CD4-positive, alpha-beta T cell (primary cell): ENCODE measurements at regions not wholly inside any gene's neighbourhood (a gene's known extent, or its start where the extent isn't known, plus 50 kb on each side); places are given as distances from the start of the nearest gene placed in this dataset.

Experiments used
- ATAC-seq: fragments of 200-7000 bp; cut with Tn5 transposase; one replicate; pipeline ENCODE4 v1.10.0; 2022; ENCODE audit warnings: mild to moderate bottlenecking; ENCODE audit not compliant: poor library complexity
- CTCF ChIA-PET: fragments of 350-600 bp; sonication (Branson Sonifier 250); formaldehyde crosslinking; loops from one replicate; lab custom pipeline; 2021; ENCODE audit warnings: antibody characterized with exemption, inconsistent platforms; lab: Charles Lee
- POLR2A ChIA-PET: fragments of 350-600 bp; sonication (Branson Sonifier 250); formaldehyde crosslinking; loops from one replicate; lab custom pipeline; 2021; ENCODE audit warnings: antibody characterized with exemption, inconsistent platforms; lab: Charles Lee
- DNase-seq, 14 experiments: peaks; one replicate each; pipeline ENCODE4 v3.0.0-alpha.2; 2013 to 2020; ENCODE audit warnings: mixed read lengths in 2 of 14
- H3K27ac ChIP-seq, 2 donors: one replicate each; pipeline versions ENCODE4 v1.5.1 to v1.7.0; 2013; ENCODE audit warnings: low read length in 2 of 2, low read depth in 1 of 2, mild to moderate bottlenecking in 1 of 2
- H3K27me3 ChIP-seq, 2 experiments: 1 replicate in 1 of 2; 2 replicates in 1 of 2; pipeline versions ENCODE4 v1.6.1 to v1.7.0; 2013; ENCODE audit warnings: low read length in 2 of 2, control low read depth in 1 of 2, mild to moderate bottlenecking in 1 of 2, moderate library complexity in 1 of 2; ENCODE audit not compliant: insufficient read depth in 2 of 2, control insufficient read depth in 1 of 2
- H3K36me3 ChIP-seq: one replicate; pipeline ENCODE4 v1.6.1; 2013; ENCODE audit warnings: low read length, control low read depth; ENCODE audit not compliant: insufficient read depth
- H3K4me1 ChIP-seq: one replicate; pipeline ENCODE4 v1.6.1; 2013; ENCODE audit warnings: low read length, control low read depth; ENCODE audit not compliant: insufficient read depth
- H3K4me3 ChIP-seq: one replicate; pipeline ENCODE4 v1.5.1; 2013; ENCODE audit warnings: mild to moderate bottlenecking, low read length, moderate library complexity
- H3K9me3 ChIP-seq, 2 experiments: 1 replicate in 1 of 2; 2 replicates in 1 of 2; pipeline versions ENCODE4 v1.6.1 to v1.7.0; 2013; ENCODE audit warnings: low read length in 2 of 2, mild to moderate bottlenecking in 2 of 2, control low read depth in 1 of 2, moderate library complexity in 1 of 2; ENCODE audit not compliant: control insufficient read depth in 1 of 2, insufficient read depth in 1 of 2
- H3K27ac Mint-ChIP-seq: one replicate; pipeline ENCODE4 v1.8.0; 2020; ENCODE audit warnings: mixed read lengths
- H3K27me3 Mint-ChIP-seq: one replicate; pipeline ENCODE4 v1.8.0; 2021; ENCODE audit warnings: mixed read lengths
- H3K36me3 Mint-ChIP-seq: one replicate; pipeline ENCODE4 v1.8.0; 2021; ENCODE audit warnings: low read depth, mixed read lengths
- H3K4me1 Mint-ChIP-seq: one replicate; pipeline ENCODE4 v1.8.0; 2021; ENCODE audit warnings: low read depth, mixed read lengths
- H3K4me3 Mint-ChIP-seq: one replicate; pipeline ENCODE4 v1.8.0; 2020; ENCODE audit warnings: mild to moderate bottlenecking, mixed read lengths
- H3K9me3 Mint-ChIP-seq: one replicate; pipeline ENCODE4 v1.8.0; 2020; ENCODE audit warnings: mixed read lengths
- intact Hi-C, 2 experiments: fragments of 100-400 bp; cut with DNase I in 1 of 2; cut with micrococcal nuclease in 1 of 2; formaldehyde crosslinking; loops; one replicate each; pipeline versions ENCODE4 v1.15.1 to v1.9.0; 2023 to 2025; cut with DNase I, micrococcal nuclease
- TF ChIP-seq, protein P1 (sequence below): fragments of 200-600 bp; IDR thresholded peaks from one replicate; pipeline ENCODE4 v1.8.0; 2022; ENCODE audit warnings: antibody characterized with exemption, mild to moderate bottlenecking

DNA sequence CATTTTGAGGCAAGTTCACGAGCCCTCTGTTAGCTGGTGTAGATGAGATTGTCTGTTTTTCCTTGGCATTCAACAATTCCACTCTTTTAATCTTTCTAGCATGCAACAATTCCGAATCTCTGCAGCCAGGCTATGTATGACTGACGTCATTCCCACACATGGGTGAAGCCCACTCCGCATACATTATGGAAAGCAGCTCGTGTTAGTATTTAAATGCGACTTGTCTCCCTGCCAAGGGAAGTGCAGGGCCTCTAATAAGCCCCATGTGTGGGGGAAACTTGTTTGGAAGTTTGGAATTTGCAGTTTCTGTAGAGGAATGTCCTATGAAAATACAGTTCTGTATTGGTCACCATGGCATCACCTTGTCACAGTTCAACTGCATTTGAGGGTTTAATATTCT, 146.0 kb upstream of the FBXL7 start:
- POLR2A ChIA-PET: no interaction called here
- Mint-ChIP-seq H3K27ac (no peak overlapping the region), H3K4me3 (no peak overlapping the region), H3K27me3 (no peaks in the 10 kb centered on the region), H3K36me3 (no peaks in the 10 kb centered on the region), H3K9me3 (peaks cover 4% of the 10 kb centered on the region), H3K4me1 (no peaks in the 10 kb centered on the region)
- H3K9me3 ChIP-seq: peaks cover 0 to 6% of the 10 kb centered on the region in 2 experiments
- no peak for DNase-seq
- H3K4me1 ChIP-seq: no peaks in the 10 kb centered on the region
- no peaks in the 10 kb centered on the region for H3K36me3 ChIP-seq
- intact Hi-C loops: no loop called here
- H3K4me3 ChIP-seq: no peak overlapping the region
- ATAC-seq: no peak
- CTCF ChIA-PET: no interaction called here
- TF ChIP-seq, protein P1, sequence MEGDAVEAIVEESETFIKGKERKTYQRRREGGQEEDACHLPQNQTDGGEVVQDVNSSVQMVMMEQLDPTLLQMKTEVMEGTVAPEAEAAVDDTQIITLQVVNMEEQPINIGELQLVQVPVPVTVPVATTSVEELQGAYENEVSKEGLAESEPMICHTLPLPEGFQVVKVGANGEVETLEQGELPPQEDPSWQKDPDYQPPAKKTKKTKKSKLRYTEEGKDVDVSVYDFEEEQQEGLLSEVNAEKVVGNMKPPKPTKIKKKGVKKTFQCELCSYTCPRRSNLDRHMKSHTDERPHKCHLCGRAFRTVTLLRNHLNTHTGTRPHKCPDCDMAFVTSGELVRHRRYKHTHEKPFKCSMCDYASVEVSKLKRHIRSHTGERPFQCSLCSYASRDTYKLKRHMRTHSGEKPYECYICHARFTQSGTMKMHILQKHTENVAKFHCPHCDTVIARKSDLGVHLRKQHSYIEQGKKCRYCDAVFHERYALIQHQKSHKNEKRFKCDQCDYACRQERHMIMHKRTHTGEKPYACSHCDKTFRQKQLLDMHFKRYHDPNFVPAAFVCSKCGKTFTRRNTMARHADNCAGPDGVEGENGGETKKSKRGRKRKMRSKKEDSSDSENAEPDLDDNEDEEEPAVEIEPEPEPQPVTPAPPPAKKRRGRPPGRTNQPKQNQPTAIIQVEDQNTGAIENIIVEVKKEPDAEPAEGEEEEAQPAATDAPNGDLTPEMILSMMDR: no peak
- no peak overlapping the region for H3K27ac ChIP-seq
- H3K27me3 ChIP-seq: no peaks in the 10 kb centered on the region

DNA sequence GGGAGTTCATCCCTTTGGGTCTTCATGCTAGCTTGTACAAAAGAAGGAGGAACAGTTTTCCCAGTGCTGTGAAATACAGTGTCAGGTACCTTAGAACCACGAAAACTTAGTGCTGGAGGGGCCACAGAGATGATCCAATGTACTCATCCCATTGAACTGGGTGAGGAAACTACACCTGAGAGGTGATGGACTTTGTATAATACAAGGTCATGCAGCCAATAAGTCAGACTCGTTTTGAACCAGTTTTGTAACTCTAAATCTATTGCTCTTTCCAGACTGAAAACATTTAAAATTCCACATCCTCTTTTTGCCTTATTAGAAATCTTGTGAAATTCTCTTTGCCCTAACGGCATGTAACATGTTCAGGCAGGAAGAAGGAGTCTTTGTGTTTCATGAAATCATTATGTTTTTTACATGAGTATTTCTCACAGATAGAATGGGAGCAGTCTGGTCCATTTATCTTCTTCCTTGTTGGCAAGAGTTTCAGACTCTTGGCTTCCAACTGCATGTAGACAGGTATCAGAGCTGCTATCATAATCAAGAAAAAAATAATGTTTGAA, 146.8 kb upstream of the FBXL7 start:
- no peaks in the 10 kb centered on the region for H3K4me1 ChIP-seq
- Mint-ChIP-seq H3K27me3 (no peaks in the 10 kb centered on the region), H3K9me3 (peaks cover 2% of the 10 kb centered on the region), H3K36me3 (no peaks in the 10 kb centered on the region), H3K4me3 (no peak overlapping the region), H3K27ac (no peak overlapping the region), H3K4me1 (no peaks in the 10 kb centered on the region)
- H3K36me3 ChIP-seq: no peaks in the 10 kb centered on the region
- intact Hi-C loops: no loop called here
- H3K27ac ChIP-seq: no peak overlapping the region
- H3K9me3 ChIP-seq: peaks cover 0 to 6% of the 10 kb centered on the region in 2 experiments
- ChIA-PET POLR2A (no interaction called here), CTCF (no interaction called here)
- ATAC-seq: no peak
- no peak overlapping the region for H3K4me3 ChIP-seq
- H3K27me3 ChIP-seq: no peaks in the 10 kb centered on the region
- DNase-seq: no peak
- TF ChIP-seq, protein P1: no peak

DNA sequence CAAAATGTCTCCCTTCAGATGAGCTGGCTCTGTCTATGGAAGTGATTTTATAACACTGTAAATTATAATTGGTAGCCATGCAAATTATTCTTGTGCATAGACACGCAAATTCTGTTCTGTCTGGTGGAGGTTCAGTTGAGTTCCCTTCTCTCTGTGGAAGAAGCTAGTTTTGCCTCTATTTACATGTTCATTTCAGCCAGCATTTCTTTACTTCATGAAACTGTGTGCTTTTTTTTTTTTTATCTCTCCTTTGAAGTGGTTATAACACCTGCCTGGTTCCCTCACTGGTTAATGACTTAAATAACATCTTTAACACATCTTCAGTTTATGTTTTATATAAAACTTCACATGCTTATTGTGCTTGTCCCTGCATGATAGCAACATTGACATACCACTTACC, 149.4 kb upstream of the FBXL7 start:
- Histone ChIP-seq H3K27ac (no peak overlapping the region), H3K4me1 (no peaks in the 10 kb centered on the region), H3K4me3 (no peak overlapping the region), H3K9me3 (peaks cover 0 to 5% of the 10 kb centered on the region in 2 experiments), H3K27me3 (no peaks in the 10 kb centered on the region), H3K36me3 (no peaks in the 10 kb centered on the region)
- CTCF ChIA-PET: no interaction called here
- H3K36me3 Mint-ChIP-seq: no peaks in the 10 kb centered on the region
- peaks cover 2% of the 10 kb centered on the region for H3K9me3 Mint-ChIP-seq
- no peak overlapping the region for H3K27ac Mint-ChIP-seq
- no peaks in the 10 kb centered on the region for H3K4me1 Mint-ChIP-seq
- TF ChIP-seq, protein P1: no peak
- H3K4me3 Mint-ChIP-seq: no peak overlapping the region
- H3K27me3 Mint-ChIP-seq: no peaks in the 10 kb centered on the region
- intact Hi-C loops: no loop called here
- POLR2A ChIA-PET: no interaction called here
- no peak for DNase-seq
- no peak for ATAC-seq
